Body of pancreas (tissue), 4 donors: ENCODE measurements at regions not wholly inside any gene's neighbourhood (a gene's known extent, or its start where the extent isn't known, plus 50 kb on each side); places are given as distances from the start of the nearest gene placed in this dataset.

ENCODE experiments used
- CTCF ChIP-seq, 7 experiments: fragments of 450-650 bp in 4 of 7; fragments of 200-600 bp in 3 of 7; sonication (generic) in 3 of 7; IDR thresholded peaks; one replicate each; pipeline ENCODE4 v1.5.1; 2016 to 2019; ENCODE audit warnings: antibody characterized with exemption in 7 of 7
- POLR2A ChIP-seq, 3 donors: fragments of 450-650 bp; IDR thresholded peaks; one replicate each; pipeline ENCODE4 v1.6.1; 2016; ENCODE audit warnings: antibody characterized with exemption in 3 of 3, mild to moderate bottlenecking in 2 of 3

GRCh38 chr3:59450437-59450836 lies 400.6 kb upstream of the CFAP20DC start:
- no peak for TF ChIP-seq CTCF (IDR thresholded peaks at IDR 0.05)
- TF ChIP-seq POLR2A (IDR thresholded peaks at IDR 0.05) = no peak
